GM12892 (cell line): ENCODE measurements at regions not wholly inside any gene's neighbourhood (a gene's known extent, or its start where the extent isn't known, plus 50 kb on each side); places are given as distances from the start of the nearest gene placed in this dataset.

Experiments used
- POLR2A ChIP-seq: IDR thresholded peaks from 2 replicates; pipeline ENCODE4 v1.6.1; 2011; ENCODE audit warnings: low read depth, low read length, control low read depth
- POLR2AphosphoS5 ChIP-seq: IDR thresholded peaks from 2 replicates; pipeline ENCODE4 v1.6.1; 2011; ENCODE audit warnings: low read depth, low read length, control low read depth
- TAF1 ChIP-seq: IDR thresholded peaks from 2 replicates; pipeline ENCODE4 v1.6.1; 2011; ENCODE audit warnings: low read depth, mild to moderate bottlenecking, control low read depth, low read length, borderline replicate concordance

DNA sequence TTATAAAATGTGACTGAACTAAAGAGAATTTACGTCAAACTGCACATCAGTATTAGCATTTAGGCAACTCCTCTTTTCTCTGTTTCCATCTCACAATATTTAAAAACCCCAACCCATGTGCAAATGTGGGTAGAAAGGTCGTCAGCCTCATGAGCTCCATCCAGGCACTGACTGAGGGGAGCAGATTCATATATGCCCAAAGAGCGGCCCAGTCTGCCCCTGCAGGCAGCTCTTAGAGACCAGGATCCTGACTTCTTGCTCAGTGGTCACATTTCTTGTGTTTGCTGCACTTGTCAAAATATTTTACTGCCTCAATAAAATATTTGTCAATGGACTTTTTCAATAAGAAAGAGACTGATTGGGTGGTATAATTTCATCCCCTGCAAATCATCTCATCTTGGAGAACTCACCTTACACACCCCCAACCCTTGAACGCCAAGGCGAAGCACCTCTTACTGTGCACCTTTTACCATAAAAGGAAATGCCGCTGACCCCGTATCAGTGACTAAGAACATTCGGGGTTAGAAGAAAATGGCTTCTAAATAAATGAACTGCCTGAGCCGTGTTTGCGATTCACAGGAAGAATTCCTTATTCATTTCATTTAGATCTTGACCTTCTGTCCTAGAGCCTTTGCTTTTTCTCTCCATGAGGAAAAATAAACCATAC is 418.8 kb downstream of the BCL11B start:
- TF ChIP-seq POLR2A (no peak), TAF1 (no peak), POLR2AphosphoS5 (no peak)
